Sigmoid colon (tissue), 6 donors: ENCODE measurements at regions not wholly inside any gene's neighbourhood (a gene's known extent, or its start where the extent isn't known, plus 50 kb on each side); places are given as distances from the start of the nearest gene placed in this dataset.

Experiments used
- DNase-seq: peaks from one replicate; pipeline ENCODE4 v3.0.0-alpha.2; 2019
- H3K27ac ChIP-seq, 4 donors: fragments of 200-600 bp; sonication (generic); one replicate each; pipeline ENCODE4 v1.5.1; 2016 to 2019; ENCODE audit warnings: mild to moderate bottlenecking in 1 of 4
- H3K27me3 ChIP-seq, 3 donors: fragments of 200-600 bp; sonication (generic); one replicate each; pipeline ENCODE4 v1.5.1; 2019; ENCODE audit warnings: mild to moderate bottlenecking in 1 of 3
- H3K36me3 ChIP-seq, 4 donors: fragments of 200-600 bp; sonication (generic); one replicate each; pipeline ENCODE4 v1.5.1; 2016 to 2019
- H3K4me1 ChIP-seq, 4 donors: fragments of 200-600 bp; sonication (generic); one replicate each; pipeline ENCODE4 v1.5.1; 2017 to 2019
- H3K4me3 ChIP-seq, 4 donors: fragments of 200-600 bp; sonication (generic); one replicate each; pipeline ENCODE4 v1.5.1; 2017 to 2019; ENCODE audit warnings: mild to moderate bottlenecking in 2 of 4, moderate library complexity in 1 of 4
- H3K9me3 ChIP-seq, 4 donors: fragments of 200-600 bp in 3 of 4; sonication (generic) in 3 of 4; one replicate each; pipeline versions ENCODE4 v1.5.1 to v1.6.1; 2013 to 2019
- CTCF ChIP-seq, 4 experiments: fragments of 450-650 bp in 3 of 4; fragments of 200-600 bp in 1 of 4; IDR thresholded peaks; one replicate each; pipeline ENCODE4 v1.5.1; 2016 to 2019; ENCODE audit warnings: antibody characterized with exemption in 4 of 4, mild to moderate bottlenecking in 3 of 4, moderate library complexity in 2 of 4
- EP300 ChIP-seq, 4 donors: sonication (generic); formaldehyde crosslinking; IDR thresholded peaks; one replicate each; pipeline ENCODE4 v1.6.1; 2017; ENCODE audit warnings: antibody characterized with exemption in 4 of 4
- POLR2A ChIP-seq, 2 donors: fragments of 450-650 bp; IDR thresholded peaks; one replicate each; pipeline ENCODE4 v1.6.1; 2016; ENCODE audit warnings: antibody characterized with exemption in 2 of 2, mild to moderate bottlenecking in 2 of 2, moderate library complexity in 2 of 2
- POLR2AphosphoS5 ChIP-seq, 4 donors: sonication (generic); formaldehyde crosslinking; IDR thresholded peaks; one replicate each; pipeline ENCODE4 v1.6.1; 2017; ENCODE audit warnings: antibody characterized with exemption in 4 of 4
- WGBS, 2 donors: extraction: QIAGEN DNeasy Blood & Tissue Kit; methylation state at CpG; one replicate each; pipeline ENCODE4 v1.1.7; 2013; 5-methylcytosine and 5-hydroxymethylcytosine counted together
- intact Hi-C: fragments of 100-400 bp; cut with DNase I; formaldehyde crosslinking; loops from one replicate; pipeline ENCODE4 v1.15.1; 2023
- donor health status: healthy with polysubstance abuse.
- donor health status: healthy.

DNA sequence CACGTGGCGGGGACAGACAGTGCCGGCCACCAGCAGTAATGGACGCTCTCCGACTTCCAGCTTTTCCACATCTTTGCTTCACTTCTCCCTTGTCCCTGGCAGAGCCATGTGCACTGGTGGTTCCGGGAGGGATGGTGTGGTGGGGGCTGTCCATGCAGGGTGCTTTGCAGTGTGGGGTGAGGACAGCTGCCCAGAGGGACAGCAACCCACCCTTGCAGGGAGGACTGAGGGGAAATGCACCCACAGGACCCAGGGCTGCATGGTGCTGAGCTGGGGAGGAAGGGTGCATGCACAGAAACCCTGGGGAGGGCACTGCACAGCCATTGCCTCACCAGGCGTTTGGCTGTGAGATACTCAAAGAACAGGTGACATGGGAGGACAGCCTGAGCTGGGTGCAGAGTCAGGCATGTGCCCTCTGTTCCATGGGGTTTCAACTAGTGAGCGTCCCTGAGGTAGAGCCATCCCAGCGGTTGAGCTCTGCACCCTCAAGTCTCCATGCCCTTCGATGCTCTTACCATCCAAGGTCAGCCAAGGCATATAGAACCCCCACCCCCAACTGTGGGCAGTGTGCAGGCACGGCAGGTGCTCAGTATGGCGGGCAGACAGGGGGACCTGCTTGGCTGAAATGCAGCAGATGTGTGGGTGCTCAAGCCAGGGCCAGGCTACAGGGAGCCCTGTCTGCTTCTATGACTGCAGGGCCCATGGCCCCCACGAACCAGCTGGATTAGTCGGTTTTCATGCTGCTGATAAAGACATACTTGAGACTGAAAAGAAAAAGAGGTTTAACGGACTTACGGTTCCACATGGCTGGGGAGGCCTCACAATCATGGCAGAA is 239.7 kb downstream of the TTLL2 start:
- Histone ChIP-seq H3K27ac (no peak overlapping the region), H3K4me1 (no peaks in the 10 kb centered on the region), H3K36me3 (no peaks in the 10 kb centered on the region), H3K4me3 (no peak overlapping the region), H3K9me3 (no peaks in the 10 kb centered on the region), H3K27me3 (no peaks in the 10 kb centered on the region)
- TF ChIP-seq EP300 (IDR thresholded peaks at IDR 0.05) (no peak), POLR2A (IDR thresholded peaks at IDR 0.05) (no peak), CTCF (IDR thresholded peaks at IDR 0.05) (no peak), POLR2AphosphoS5 (IDR thresholded peaks at IDR 0.05) (no peak)
- intact Hi-C loops = no loop called here
- WGBS, 2 donors = 93 to 96% methylated on average over 16 of the region's 16 CpGs
- peak; percentile 54 for DNase-seq

- 91 to 94% methylated on average over 3 of the region's 3 CpGs for WGBS, 2 donors
- no peak overlapping the region for H3K27ac ChIP-seq
- intact Hi-C loops = no loop called here
Observed at GRCh38 chr6:167565388-167565787, 240.5 kb downstream of the TTLL2 start.

GRCh38 chr6:167565884-167566599 is 241.2 kb downstream of the TTLL2 start:
- Histone ChIP-seq H3K27ac (no peak overlapping the region), H3K4me3 (no peak overlapping the region), H3K9me3 (no peaks in the 10 kb centered on the region), H3K4me1 (no peaks in the 10 kb centered on the region), H3K36me3 (no peaks in the 10 kb centered on the region), H3K27me3 (no peaks in the 10 kb centered on the region)
- peak; percentile 64 for DNase-seq
- TF ChIP-seq POLR2A (IDR thresholded peaks at IDR 0.05) = no peak
- no peak for TF ChIP-seq CTCF (IDR thresholded peaks at IDR 0.05)
- TF ChIP-seq EP300 (IDR thresholded peaks at IDR 0.05) = no peak
- intact Hi-C loops = no loop called here
- WGBS, 2 donors = 71 to 72% methylated on average over 18 of the region's 18 CpGs

More at GRCh38 chr6:167565388-167565787, 240.5 kb downstream of the TTLL2 start:
- peak; percentile 39 for DNase-seq
- TF ChIP-seq EP300 (IDR thresholded peaks at IDR 0.05) (no peak), CTCF (IDR thresholded peaks at IDR 0.05) (no peak), POLR2A (IDR thresholded peaks at IDR 0.05) (no peak), POLR2AphosphoS5 (IDR thresholded peaks at IDR 0.05) (no peak)
- no peaks in the 10 kb centered on the region for H3K36me3 ChIP-seq
- H3K4me1 ChIP-seq = no peaks in the 10 kb centered on the region
- H3K27me3 ChIP-seq = no peaks in the 10 kb centered on the region
- H3K9me3 ChIP-seq = no peaks in the 10 kb centered on the region
- no peak overlapping the region for H3K4me3 ChIP-seq

DNA sequence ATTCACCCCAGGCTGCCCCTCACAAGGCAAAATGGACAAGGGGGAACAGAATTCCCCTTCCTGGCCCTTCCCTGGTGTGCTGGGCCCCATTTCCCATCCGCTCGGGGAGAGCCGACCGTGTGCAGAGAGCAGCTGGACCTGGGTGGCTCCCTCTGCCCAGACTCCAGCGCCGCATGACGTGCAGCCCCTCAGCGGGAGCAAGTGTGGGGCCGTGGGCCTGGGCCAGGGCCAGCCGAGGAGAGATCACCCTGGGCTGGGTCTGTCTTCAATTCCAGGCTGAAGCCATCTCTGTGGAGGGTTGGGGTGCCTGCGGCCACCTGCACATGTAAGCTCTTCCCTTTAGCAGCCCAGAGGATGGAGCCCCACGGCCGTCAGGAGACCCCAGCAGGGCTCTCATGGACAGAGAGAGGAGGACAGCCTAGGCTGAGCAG is 241.8 kb downstream of the TTLL2 start:
- H3K9me3 ChIP-seq = no peaks in the 10 kb centered on the region
- H3K27ac ChIP-seq = no peak overlapping the region
- 85 to 90% methylated on average over 13 of the region's 13 CpGs for WGBS, 2 donors
- DNase-seq = no peak
- intact Hi-C loops = no loop called here
- TF ChIP-seq POLR2A (IDR thresholded peaks at IDR 0.05) = no peak
- no peak for TF ChIP-seq CTCF (IDR thresholded peaks at IDR 0.05)
- TF ChIP-seq POLR2AphosphoS5 (IDR thresholded peaks at IDR 0.05) = no peak
- TF ChIP-seq EP300 (IDR thresholded peaks at IDR 0.05) = no peak
- no peak overlapping the region for H3K4me3 ChIP-seq
- H3K36me3 ChIP-seq = no peaks in the 10 kb centered on the region
- H3K4me1 ChIP-seq = no peaks in the 10 kb centered on the region
- H3K27me3 ChIP-seq = no peaks in the 10 kb centered on the region
